ENCODE measurements at regions not wholly inside any gene's neighbourhood (a gene's known extent, or its start where the extent isn't known, plus 50 kb on each side); places are given as distances from the start of the nearest gene placed in this dataset.
"Not testable (repeated sequence)": the region's sequence is repeated elsewhere in the genome, so short reads cannot be mapped to it uniquely, and the experiment has no call there.

DNA sequence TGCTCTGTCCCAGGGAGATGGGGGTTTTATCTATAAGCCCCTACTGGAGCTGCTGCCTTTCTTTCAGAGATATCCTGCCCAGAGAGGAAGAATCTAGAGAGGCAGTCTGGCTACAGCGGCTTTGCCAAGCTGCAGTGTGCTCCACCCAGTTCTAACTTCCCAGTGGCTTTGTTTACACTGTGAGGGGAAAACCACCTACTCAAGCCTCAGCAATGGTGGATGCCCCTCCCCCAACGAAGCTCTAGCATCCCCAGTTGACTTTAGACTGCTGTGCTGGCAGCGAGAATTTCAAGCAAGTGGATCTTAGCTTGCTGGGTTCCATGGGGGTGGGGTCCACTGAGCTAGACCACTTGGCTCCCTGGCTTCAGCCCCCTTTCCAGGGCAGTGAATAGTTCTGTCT is 444.6 kb downstream of the SOX2 start:
- ATAC-seq (ENCODE audit: poor library complexity); DNase-seq; intact Hi-C loops (cut with DNase I): not testable (repeated sequence)

DNA sequence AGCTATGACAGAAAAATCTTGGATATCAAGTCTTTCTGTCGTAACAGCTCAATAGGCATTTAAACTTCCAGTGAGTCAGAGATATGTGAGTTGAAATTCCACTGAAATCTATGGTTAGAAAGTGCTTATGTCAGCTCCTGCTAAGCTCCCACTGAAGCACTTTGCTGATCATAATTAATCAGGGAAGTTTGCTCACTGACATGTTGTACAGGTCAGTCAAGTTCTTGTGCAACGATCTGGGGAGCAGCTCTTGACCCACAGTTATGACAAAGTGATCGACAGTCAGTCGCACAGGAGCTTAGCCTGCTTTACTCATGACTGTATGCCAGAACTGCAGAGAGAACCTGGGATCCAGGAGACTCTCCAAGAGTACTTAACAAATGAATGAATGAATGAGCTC is 453.5 kb downstream of the SOX2 start:
- no peak for DNase-seq
- intact Hi-C loops (cut with DNase I): no loop called here
- ATAC-seq (ENCODE audit: poor library complexity): no peak

DNA sequence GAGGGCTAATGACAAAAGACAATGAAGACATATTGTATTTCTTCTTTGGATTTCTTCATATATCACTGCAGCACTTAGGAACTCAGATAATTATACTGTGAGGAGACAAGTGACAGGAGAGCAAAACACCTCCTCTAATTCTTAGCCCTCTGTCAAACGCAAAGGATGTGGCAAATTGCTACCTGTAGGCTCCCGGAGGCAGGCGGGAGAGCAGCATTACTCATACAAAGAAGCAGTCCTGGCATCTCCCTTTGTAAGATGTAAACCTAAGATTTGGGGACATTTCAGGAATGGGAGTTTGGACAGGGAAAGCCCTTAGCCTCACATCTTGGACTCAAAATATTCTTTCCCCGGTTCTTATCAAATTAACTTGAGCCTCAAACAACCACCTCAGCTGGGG is 460.8 kb downstream of the SOX2 start:
- intact Hi-C loops (cut with DNase I): no loop called here
- no peak for DNase-seq
- ATAC-seq (ENCODE audit: poor library complexity): no peak

DNA sequence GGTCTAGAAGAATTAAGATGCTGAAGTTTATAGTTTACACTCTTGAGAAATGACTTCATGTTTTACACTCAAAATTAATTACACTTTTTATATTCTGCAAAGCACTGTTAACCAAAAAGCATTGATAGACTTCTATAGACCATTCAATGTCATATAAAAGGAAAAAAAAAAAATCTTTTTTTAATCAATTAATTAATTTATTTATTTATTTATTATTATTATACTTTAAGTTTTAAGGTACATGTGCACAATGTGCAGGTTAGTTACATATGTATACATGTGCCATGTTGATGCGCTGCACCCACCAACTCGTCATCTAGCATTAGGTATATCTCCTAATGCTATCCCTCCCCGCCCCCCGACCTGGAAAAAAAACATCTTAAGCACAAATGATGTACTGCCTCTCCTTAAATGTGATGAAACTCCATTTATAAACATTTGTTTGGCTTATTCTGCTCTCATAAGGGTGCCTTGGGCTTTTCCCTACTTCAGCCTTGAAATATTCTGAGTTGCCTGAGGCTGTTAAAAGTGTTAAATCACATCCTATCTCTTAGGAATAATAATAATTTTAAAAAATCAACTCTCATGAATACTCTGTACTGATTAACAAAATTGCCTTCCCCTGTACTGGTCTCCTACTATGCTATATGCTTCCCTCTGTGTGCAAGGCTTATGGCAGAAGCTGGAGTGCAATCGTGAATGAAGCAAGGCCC is 466.9 kb downstream of the SOX2 start:
- intact Hi-C loops (cut with DNase I): no loop called here
- no peak for DNase-seq
- no peak for ATAC-seq (ENCODE audit: poor library complexity)

DNA sequence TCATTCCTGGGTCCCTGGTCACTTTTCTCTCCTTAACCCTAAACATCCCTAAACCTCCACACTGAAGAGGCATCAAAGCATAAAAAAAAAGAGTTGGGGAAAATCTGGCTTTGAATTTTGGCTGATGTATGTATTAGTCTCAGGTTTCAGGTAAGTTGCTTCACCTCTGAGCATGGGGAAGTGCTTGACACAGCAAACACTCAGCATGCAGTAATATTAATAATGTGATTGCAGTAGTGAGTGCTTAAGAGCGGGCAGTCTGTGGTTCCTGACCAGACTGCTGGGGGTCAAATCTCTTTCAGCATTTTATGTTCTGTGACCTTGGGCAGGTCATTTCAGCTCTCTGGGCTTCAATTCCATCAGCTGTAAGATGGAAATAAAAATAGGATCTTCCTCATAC is 467.9 kb downstream of the SOX2 start:
- no peak for DNase-seq

DNA sequence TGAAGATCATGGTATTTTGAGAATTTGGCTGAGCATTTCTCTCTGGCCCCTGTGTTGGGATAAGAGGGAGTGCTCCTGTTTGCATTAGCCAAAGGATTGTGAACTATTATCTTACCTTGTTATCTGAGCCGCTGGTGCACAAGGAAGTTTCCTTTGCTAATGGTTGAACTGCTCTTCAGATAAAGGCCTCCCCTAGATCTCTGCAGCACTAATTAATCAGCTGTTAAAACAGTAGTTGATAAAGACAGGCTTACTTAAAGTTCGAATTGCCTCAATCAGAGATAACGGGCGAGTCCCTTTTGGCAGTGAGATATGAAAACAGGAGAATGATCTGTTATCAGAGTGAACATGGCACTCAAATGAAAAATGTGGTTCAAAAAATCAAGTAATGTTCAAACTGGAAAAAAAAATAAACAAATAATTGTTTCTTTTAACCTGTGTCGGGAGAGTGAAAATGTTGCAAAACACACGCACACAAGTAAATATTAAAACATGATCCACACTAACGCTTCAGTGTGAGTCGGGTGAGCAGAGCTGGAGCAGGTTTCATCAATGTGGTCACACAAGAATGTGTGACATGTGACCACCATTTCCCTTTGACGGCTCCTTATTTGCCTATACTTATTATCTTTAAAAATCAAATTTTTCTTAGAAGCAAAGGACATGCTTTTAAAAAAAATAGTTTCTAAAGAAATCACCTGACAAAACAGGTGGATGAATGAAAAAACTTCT is 469.1 kb downstream of the SOX2 start:
- no peak for DNase-seq
- intact Hi-C loops (cut with DNase I): no loop called here
- ATAC-seq (ENCODE audit: poor library complexity): no peak

More for the DNA sequence above, 467.9 kb downstream of the SOX2 start:
- no peak for ATAC-seq (ENCODE audit: poor library complexity)
- intact Hi-C loops (cut with DNase I): no loop called here

DNA sequence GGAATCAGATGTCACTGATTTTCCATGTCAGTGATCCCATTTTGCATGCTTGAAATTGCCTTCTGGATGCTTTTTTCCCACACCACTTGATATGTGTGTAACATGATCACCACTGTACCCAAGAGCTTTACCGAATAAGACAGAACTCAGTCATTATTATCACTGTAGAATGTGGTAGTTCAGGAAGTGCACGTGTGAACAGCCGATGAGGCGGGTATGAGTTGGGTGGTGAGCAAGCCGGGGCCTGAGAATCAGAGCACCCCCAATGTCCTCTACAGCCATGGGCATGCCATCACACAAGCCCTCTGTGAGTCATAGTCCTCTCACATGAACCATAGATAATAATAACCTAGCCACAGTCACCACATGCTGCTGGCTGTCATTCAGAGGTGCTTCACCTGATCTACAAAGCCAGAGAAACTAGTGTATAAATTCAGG is 470.8 kb downstream of the SOX2 start:
- intact Hi-C loops (cut with DNase I): no loop called here
- no peak for ATAC-seq (ENCODE audit: poor library complexity)

DNA sequence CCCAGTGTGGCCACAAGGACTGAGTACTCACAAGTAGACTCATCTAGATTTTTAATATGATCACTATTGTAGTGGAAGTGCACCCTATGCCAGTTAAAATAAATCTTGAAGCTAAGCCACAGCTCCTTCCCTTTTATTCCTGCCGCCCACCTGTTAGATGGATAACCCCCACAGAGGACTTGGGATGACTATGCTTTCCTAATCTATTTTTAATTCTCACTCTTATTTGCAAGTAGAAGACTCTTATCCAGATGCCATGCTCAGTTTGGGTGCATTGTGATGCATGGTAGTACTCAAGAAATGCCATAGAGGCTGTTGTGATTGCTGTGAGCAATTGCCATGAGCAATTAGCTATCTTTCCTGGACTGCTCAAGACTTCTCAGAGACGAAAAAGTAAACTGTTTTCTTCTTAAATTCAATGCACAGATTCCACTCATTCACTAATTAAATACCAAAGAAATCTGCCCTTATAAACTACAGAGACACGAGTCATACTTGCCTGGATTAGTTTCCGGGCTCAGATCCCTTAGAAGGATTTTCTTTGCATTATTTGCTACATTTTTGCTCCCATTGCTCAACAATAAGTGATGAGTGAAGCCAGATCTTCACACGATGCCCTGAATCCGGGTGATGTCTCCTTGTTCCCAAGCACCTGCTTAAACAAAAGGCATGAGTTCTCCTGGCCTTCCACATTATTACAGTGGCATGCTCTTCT is 472.1 kb downstream of the SOX2 start:
- intact Hi-C loops (cut with DNase I): no loop called here

More for the DNA sequence above, 470.8 kb downstream of the SOX2 start:
- DNase-seq: no peak

DNA sequence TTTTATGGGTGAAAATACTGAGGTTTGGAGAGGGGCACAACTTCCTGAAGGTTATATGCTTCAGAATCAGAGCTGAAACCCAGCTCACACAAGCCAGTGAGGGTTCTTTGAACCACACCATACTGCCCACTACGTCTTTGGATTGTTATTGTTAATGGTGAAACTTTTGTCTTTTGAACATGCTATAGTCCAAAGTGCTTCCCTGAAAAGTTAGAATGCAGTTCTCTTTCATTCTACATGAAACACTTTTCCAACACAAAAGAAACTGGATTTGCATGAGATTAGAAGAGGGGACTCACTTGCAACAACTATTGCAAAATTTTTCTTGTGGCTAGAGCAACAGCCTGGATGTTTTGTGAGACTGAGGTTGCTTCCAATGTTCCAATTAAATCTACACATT is 473.6 kb downstream of the SOX2 start:
- DNase-seq (no peak), ATAC-seq (ENCODE audit: poor library complexity) (no peak)
- intact Hi-C loops (cut with DNase I): no loop called here

More for the DNA sequence above, 472.1 kb downstream of the SOX2 start:
- ATAC-seq (ENCODE audit: poor library complexity) (no peak), DNase-seq (no peak)

DNA sequence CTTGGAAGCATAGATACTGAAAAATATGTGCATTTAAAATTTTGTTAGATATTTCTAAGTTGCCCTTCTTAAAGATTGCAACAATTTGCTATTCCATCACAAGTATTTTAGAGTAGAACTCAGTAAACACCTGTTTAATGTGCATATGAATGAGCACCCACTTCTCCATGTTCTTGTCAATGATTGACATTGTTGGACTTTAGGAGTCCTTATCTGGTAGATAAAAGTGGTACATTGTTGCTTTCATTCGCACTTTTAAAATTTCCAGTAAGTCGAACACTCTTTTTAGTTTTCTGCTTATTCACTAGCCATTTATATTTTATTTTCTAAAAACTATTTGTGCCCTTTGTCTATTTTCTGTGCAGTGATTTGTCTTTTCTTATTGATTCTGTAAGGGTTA is 478.3 kb downstream of the SOX2 start:
- intact Hi-C loops (cut with DNase I): no loop called here
- no peak for ATAC-seq (ENCODE audit: poor library complexity)
- DNase-seq: no peak

DNA sequence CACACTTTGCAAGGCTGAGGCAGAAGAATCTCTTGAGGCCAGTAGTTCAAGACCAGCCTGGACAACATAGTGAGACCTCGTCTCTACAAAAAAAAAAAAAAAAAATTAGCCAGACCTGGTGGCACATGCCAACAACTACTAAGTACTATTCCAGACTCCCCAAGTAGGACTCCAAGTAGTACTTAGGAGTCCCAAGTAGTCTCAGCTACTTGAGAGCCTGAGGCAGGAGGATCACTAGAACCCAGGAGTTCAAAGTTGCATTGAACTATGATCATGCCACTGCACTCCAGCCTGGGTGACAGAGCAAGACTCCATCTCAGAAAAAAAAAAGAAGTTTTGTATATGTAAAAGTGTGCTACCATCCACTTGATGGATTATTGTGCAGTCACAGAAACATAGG is 486.6 kb downstream of the SOX2 start:
- DNase-seq (no peak), ATAC-seq (ENCODE audit: poor library complexity) (no peak)
- intact Hi-C loops (cut with DNase I): no loop called here

DNA sequence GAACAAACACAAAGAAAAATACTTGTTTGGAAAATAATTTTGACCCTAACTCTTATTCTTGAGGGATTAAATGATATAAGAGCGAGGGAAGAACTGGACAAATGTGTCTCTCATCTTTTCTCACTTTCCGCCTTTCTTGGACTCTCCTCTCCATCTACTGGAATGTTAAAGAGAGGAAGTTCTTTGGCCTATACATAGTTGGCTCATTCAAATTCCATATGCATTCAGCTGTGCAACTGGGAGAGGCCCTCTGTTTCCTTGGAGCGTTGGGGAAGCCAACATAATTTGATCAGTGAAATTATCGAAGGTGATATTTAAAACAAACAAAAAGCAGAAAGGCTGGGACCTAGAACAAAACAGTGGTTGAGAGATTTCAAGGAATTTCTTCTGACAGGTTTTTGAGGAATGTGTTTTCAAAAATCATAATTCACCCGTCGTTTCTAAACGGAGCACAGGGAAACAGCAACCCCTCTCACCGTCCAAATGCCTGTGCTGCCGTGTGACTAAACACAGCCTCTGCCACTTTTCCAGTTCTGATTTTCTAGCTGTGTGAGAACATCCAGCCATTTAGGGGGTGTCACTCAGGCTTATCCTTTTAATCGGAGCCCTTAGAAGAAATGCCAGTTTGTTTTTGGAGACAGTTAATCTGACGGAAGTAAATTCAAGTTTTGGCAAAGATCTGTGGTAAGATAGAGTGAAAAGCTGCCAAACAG is 489.9 kb downstream of the SOX2 start:
- no peak for ATAC-seq (ENCODE audit: poor library complexity)
- no peak for DNase-seq
- intact Hi-C loops (cut with DNase I): no loop called here

DNA sequence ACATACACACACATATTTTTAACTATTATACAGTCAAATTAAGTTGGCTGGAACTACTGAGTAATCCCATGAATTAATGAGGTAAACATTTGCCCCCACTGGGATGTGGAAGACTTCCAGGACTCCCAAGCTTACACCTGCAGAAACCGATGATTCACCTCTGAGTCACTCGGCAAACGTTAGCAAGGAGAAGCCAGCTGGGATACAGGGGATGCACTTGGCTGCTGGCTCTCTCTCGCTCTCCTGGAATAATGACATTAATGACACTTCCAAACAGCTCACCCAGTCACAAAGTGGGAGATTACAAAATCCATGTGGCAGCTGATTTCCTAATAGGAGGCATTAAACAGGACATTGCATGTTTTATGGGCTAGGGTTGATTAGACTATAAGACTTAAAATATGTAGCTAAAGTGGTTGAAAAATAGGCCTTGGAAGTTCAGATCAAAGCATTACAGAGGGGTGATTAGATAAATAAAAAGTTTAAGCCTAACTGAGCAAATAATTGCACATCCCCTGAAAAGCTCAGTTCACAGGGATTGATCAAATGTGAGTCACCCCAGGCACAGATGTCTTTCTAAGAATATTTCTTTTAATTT is 500.9 kb downstream of the SOX2 start:
- ATAC-seq (ENCODE audit: poor library complexity) (peak; percentile 70), DNase-seq (no peak)
- intact Hi-C loops (cut with DNase I): no loop called here

DNA sequence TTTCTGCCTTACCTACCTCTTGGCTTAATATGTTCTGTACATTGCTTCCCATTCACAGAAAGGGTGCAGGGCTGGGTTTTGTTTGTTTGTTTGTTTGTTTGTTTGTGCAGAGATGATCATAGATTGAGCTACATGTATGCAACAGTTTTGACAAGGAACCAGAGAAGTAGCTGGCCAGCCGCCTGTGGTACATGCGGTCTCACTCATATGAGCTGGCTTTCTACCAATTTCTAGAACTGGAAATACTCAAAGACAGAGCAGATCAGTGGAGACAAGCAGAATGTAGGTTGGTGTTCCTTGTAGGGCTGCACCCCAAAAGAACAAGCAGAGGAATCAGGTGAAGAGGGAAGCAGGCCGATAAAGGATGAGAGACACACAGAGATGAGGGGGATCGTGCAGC is 502.7 kb downstream of the SOX2 start:
- intact Hi-C loops (cut with DNase I): no loop called here
- peak; percentile 42 for DNase-seq
- no peak for ATAC-seq (ENCODE audit: poor library complexity)

DNA sequence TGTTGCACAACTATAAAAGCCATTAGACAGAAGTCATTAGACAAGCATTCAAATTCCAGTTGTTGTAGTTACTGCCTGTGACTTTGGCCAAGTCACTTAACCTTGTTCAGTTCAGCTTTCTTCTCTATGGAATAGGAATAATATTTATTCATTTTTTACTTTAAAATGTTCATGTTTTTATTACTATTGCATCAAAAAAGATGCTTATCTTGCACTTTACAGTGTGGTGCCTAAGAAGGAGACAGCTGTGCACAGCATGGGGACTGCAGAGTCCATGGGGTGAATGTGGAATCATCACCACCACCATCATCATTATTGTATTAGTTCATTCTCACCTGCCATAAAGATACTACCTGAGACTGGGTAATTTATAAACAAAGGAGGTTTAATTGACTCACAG is 504.2 kb downstream of the SOX2 start:
- intact Hi-C loops (cut with DNase I): no loop called here
- ATAC-seq (ENCODE audit: poor library complexity) (no peak), DNase-seq (no peak)

DNA sequence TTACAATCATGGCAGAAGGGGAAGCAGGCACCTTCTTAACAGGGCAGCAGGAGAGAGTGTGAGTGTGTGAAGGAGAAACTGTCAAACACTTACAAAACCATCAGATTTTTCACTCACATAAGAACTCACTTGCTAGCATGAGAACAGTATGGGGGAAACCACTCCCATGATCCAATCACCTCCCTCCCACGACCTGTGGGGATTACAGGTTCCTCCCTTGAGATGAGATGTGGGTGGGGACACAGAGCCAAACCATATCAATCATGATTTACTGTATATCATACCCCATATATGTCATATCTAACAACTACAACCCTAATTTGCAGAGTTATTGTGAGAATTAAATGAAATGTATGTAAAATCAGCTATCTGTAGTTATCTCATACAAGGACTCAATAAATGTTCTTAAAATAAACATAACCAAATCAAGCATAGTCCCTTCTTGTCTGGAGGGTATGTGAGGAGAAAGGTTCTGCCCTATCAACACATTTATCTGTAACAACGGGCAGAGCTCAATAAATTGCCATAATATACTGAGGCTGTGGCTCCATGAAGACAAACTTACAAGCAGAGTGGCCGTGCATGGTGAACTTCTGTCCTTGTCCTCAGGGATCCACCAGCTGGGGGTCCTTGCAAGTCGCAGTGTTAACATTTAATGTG is 504.7 kb downstream of the SOX2 start:
- intact Hi-C loops (cut with DNase I): no loop called here
- DNase-seq (no peak), ATAC-seq (ENCODE audit: poor library complexity) (no peak)

DNA sequence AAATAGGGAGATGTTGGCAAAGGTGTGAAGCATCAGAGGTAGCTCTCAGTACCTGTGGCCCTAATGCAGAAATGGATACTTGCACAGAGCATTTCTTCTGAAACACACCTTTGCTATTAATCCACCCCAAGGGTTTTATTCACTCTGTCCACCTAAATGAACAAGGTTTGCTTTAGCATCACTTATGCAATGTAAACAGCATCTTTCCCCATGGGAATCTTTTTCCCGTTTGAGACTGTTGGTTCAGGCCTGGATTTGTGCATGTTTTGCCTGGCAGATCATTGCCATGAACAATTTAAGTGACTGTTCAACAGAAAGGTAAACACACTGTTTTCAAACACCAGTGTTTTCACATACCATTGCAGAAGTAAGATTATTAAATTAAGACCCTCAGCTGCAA is 508.3 kb downstream of the SOX2 start:
- DNase-seq (no peak), ATAC-seq (ENCODE audit: poor library complexity) (no peak)
- intact Hi-C loops (cut with DNase I): no loop called here

DNA sequence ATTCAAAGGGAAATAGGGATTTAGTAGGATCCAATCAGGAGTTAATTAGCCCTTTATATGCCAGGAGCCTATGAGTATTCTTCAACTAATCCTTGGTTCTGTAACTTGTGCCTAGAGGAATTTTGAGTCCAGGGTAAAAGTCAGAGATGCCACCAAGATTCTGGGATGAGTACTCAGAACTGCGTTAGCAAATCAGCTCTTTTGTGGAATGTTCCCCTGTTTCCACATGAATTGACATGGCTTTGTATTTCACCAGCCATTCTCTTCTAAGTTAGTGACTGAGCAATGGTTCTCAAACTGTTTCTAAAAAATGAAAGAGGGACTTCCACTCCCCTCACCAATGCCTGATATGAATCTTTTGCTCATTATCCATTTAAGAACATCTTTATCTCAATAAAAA is 508.7 kb downstream of the SOX2 start:
- intact Hi-C loops (cut with DNase I): no loop called here
- DNase-seq (no peak), ATAC-seq (ENCODE audit: poor library complexity) (no peak)

Data from Right ventricle myocardium superior (tissue), 1 donor.